ENCODE measurements at regions not wholly inside any gene's neighbourhood (a gene's known extent, or its start where the extent isn't known, plus 50 kb on each side); places are given as distances from the start of the nearest gene placed in this dataset.

DNA sequence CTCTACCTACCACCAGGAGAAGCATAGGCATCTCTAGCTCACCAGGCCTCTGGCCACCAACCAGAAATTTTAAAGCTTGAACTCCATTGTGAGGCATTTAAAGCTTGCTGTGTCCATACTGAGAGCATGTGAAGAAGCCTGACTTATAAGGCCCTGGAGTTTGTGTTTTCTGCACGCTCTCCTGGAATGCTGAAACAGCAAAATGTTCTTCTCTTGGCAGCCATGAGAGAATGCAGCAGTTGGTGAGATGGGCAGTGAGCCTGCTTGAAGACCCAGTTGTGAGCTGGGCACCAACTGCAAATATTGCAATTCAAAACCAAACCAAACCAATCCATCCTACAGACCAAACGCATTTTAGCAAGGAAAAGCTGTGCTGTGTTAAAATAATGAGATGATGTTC, 170.0 kb upstream of the IVNS1ABP start:
- Histone ChIP-seq H3K4me1 (ENCODE audit: control insufficient read depth in 1 of 2, insufficient read depth in 2 of 2, low read depth in 1 of 2, low read length in 1 of 2) (peaks cover 2 to 6% of the 10 kb centered on the region in 2 experiments; a peak in 1 of 4 replicates), H3K27ac (ENCODE audit: low read depth in 2 of 2, low read length in 1 of 2) (no peak overlapping the region), H3K4me3 (ENCODE audit: low read depth in 2 of 2, low read length in 1 of 2) (no peak overlapping the region), H3K27me3 (ENCODE audit: insufficient read depth) (no peaks in the 10 kb centered on the region), H3F3A (replicated peaks; ENCODE audit: insufficient read depth) (no peaks in the 10 kb centered on the region), H3K36me3 (replicated peaks in 1 of 2; ENCODE audit: control insufficient read depth in 1 of 2, insufficient read depth in 2 of 2, low read length in 1 of 2) (no peaks in the 10 kb centered on the region), H3K9me3 (no peaks in the 10 kb centered on the region), H3K4me2 (no peak overlapping the region), H4K20me1 (ENCODE audit: insufficient read depth) (no peaks in the 10 kb centered on the region), H3K9ac (no peak overlapping the region), H2AFZ (ENCODE audit: low read depth) (no peak overlapping the region), H3K9me2 (no peaks in the 10 kb centered on the region), H3K79me2 (ENCODE audit: insufficient read depth) (no peaks in the 10 kb centered on the region)
- ChIA-PET POLR2A (no interaction called here), CTCF (no interaction called here)
- WGBS (ENCODE audit: low lambda C conversion rate): 67% methylated on average over 1 of the region's 2 CpGs
- TF ChIP-seq EP300 (IDR thresholded peaks at IDR 0.05; ENCODE audit: borderline replicate concordance in 1 of 2, low read depth in 1 of 2, low read length in 1 of 2) (no peak), EZH2phosphoT487 (IDR thresholded peaks at IDR 0.05; ENCODE audit: borderline replicate concordance, low read depth) (no peak), JUND (IDR thresholded peaks at IDR 0.05) (no peak), RCOR1 (IDR thresholded peaks at IDR 0.05; ENCODE audit: low read length) (no peak), NFIC (IDR thresholded peaks at IDR 0.05; ENCODE audit: borderline replicate concordance) (no peak), RFX5 (IDR thresholded peaks at IDR 0.05; ENCODE audit: low read length) (no peak), TAF1 (IDR thresholded peaks at IDR 0.05; ENCODE audit: borderline replicate concordance, low read depth, low read length) (no peak), MXI1 (IDR thresholded peaks at IDR 0.05; ENCODE audit: low read depth, low read length) (no peak), TEAD4 (IDR thresholded peaks at IDR 0.05; ENCODE audit: borderline replicate concordance, insufficient read depth) (no peak), GATA2 (CRISPR knock-in tag; IDR thresholded peaks at IDR 0.05) (no peak), POLR2AphosphoS5 (IDR thresholded peaks at IDR 0.05; ENCODE audit: low read depth, low read length) (no peak)
- TF ChIP-seq, protein P1, sequence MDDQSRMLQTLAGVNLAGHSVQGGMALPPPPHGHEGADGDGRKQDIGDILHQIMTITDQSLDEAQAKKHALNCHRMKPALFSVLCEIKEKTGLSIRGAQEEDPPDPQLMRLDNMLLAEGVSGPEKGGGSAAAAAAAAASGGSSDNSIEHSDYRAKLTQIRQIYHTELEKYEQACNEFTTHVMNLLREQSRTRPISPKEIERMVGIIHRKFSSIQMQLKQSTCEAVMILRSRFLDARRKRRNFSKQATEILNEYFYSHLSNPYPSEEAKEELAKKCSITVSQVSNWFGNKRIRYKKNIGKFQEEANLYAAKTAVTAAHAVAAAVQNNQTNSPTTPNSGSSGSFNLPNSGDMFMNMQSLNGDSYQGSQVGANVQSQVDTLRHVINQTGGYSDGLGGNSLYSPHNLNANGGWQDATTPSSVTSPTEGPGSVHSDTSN (IDR thresholded peaks at IDR 0.05): no peak
- DNase-seq: no peak

DNA sequence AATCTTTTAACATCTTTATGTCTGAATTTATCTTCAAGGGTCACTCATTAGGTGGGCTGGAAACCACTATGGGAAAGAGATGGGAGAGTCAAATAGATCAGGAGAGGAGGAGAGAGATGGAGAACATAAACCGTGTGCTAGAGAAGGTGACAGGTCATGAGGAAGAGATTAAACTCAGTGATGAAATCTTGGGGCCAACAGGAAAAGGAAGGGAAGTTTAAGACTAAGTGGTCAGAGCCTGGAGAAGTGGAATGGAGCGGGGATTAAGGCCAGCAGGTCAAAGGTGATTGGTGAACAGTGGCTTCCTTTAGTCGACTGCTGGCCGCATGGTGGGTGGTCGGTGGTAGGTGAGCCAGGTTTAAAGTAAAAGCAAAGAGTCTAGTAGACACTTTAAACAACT, 169.3 kb upstream of the IVNS1ABP start:
- Histone ChIP-seq H3K9ac (no peak overlapping the region), H3F3A (replicated peaks; ENCODE audit: insufficient read depth) (no peaks in the 10 kb centered on the region), H3K4me2 (no peak overlapping the region), H3K36me3 (replicated peaks in 1 of 2; ENCODE audit: control insufficient read depth in 1 of 2, insufficient read depth in 2 of 2, low read length in 1 of 2) (no peaks in the 10 kb centered on the region), H3K27ac (ENCODE audit: low read depth in 2 of 2, low read length in 1 of 2) (no peak overlapping the region), H4K20me1 (ENCODE audit: insufficient read depth) (no peaks in the 10 kb centered on the region), H3K9me3 (no peaks in the 10 kb centered on the region), H3K27me3 (ENCODE audit: insufficient read depth) (no peaks in the 10 kb centered on the region), H3K4me1 (ENCODE audit: control insufficient read depth in 1 of 2, insufficient read depth in 2 of 2, low read depth in 1 of 2, low read length in 1 of 2) (peaks cover 2 to 6% of the 10 kb centered on the region in 2 experiments; a peak in 1 of 4 replicates), H2AFZ (ENCODE audit: low read depth) (no peak overlapping the region), H3K4me3 (ENCODE audit: low read depth in 2 of 2, low read length in 1 of 2) (no peak overlapping the region), H3K79me2 (ENCODE audit: insufficient read depth) (no peaks in the 10 kb centered on the region), H3K9me2 (no peaks in the 10 kb centered on the region)
- WGBS (ENCODE audit: low lambda C conversion rate): 68% methylated on average over 5 of the region's 5 CpGs
- CTCF ChIA-PET: no interaction called here
- no peak for DNase-seq
- TF ChIP-seq EP300 (IDR thresholded peaks at IDR 0.05; ENCODE audit: borderline replicate concordance in 1 of 2, low read depth in 1 of 2, low read length in 1 of 2): no peak
- no peak for TF ChIP-seq RCOR1 (IDR thresholded peaks at IDR 0.05; ENCODE audit: low read length)
- TF ChIP-seq FOSL2 (IDR thresholded peaks at IDR 0.05; ENCODE audit: borderline replicate concordance, low read depth): no peak
- no peak for TF ChIP-seq ELF1 (IDR thresholded peaks at IDR 0.05)
- no peak for TF ChIP-seq RFX5 (IDR thresholded peaks at IDR 0.05; ENCODE audit: low read length)
- TF ChIP-seq, protein P2, sequence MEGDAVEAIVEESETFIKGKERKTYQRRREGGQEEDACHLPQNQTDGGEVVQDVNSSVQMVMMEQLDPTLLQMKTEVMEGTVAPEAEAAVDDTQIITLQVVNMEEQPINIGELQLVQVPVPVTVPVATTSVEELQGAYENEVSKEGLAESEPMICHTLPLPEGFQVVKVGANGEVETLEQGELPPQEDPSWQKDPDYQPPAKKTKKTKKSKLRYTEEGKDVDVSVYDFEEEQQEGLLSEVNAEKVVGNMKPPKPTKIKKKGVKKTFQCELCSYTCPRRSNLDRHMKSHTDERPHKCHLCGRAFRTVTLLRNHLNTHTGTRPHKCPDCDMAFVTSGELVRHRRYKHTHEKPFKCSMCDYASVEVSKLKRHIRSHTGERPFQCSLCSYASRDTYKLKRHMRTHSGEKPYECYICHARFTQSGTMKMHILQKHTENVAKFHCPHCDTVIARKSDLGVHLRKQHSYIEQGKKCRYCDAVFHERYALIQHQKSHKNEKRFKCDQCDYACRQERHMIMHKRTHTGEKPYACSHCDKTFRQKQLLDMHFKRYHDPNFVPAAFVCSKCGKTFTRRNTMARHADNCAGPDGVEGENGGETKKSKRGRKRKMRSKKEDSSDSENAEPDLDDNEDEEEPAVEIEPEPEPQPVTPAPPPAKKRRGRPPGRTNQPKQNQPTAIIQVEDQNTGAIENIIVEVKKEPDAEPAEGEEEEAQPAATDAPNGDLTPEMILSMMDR (IDR thresholded peaks at IDR 0.05): no peak
- no peak for TF ChIP-seq NRF1 (IDR thresholded peaks at IDR 0.05; ENCODE audit: low read depth, low read length)
- no peak for TF ChIP-seq TAF1 (IDR thresholded peaks at IDR 0.05; ENCODE audit: borderline replicate concordance, low read depth, low read length)
- TF ChIP-seq, protein P1 (IDR thresholded peaks at IDR 0.05): no peak
- no peak for TF ChIP-seq FOXM1 (IDR thresholded peaks at IDR 0.05; ENCODE audit: low read depth)
- TF ChIP-seq POLR2AphosphoS5 (IDR thresholded peaks at IDR 0.05; ENCODE audit: low read depth, low read length): no peak
- TF ChIP-seq, protein P3, sequence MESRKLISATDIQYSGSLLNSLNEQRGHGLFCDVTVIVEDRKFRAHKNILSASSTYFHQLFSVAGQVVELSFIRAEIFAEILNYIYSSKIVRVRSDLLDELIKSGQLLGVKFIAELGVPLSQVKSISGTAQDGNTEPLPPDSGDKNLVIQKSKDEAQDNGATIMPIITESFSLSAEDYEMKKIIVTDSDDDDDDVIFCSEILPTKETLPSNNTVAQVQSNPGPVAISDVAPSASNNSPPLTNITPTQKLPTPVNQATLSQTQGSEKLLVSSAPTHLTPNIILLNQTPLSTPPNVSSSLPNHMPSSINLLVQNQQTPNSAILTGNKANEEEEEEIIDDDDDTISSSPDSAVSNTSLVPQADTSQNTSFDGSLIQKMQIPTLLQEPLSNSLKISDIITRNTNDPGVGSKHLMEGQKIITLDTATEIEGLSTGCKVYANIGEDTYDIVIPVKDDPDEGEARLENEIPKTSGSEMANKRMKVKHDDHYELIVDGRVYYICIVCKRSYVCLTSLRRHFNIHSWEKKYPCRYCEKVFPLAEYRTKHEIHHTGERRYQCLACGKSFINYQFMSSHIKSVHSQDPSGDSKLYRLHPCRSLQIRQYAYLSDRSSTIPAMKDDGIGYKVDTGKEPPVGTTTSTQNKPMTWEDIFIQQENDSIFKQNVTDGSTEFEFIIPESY (IDR thresholded peaks at IDR 0.05; ENCODE audit: borderline replicate concordance, low read depth): no peak
- TF ChIP-seq GATA2 (CRISPR knock-in tag; IDR thresholded peaks at IDR 0.05): no peak
- no peak for TF ChIP-seq TCF12 (IDR thresholded peaks at IDR 0.05)
- TF ChIP-seq RXRA (IDR thresholded peaks at IDR 0.05; ENCODE audit: borderline replicate concordance, low read depth): no peak
- TF ChIP-seq MXI1 (IDR thresholded peaks at IDR 0.05; ENCODE audit: low read depth, low read length): no peak
- POLR2A ChIA-PET: no interaction called here
